ENCODE measurements at regions not wholly inside any gene's neighbourhood (a gene's known extent, or its start where the extent isn't known, plus 50 kb on each side); places are given as distances from the start of the nearest gene placed in this dataset.

DNA sequence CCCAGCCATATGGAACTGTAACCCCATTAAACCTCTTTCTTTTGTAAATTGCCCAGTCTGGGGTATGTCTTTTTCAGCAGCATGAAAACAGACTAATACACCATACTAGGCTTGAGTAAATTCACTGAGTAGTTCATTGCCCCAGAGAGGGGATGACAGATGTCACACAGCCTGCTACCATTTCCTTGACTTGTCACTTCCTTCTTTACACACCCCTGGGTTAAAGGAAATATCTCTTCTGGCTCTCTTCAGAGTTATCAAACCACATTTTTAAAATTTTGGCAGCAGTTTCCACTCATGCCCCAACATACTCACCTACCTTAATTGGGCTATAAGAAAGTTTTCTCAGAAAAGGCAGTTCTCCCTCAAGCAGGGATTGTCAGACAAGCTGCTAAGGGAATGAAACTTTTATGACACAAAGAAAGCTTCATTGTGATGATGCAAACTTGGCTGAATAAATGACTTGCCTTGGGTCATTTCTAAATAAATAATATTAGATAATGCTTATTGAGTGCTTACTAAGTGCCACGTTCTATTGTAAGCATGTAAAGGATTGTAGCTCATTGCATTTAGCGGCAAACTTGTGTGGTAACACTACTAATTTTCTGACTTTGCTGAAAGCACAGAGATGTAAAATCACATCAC, 68.0 kb upstream of the RBMS3 start (continued):
- TF ChIP-seq E4F1 (IDR thresholded peaks at IDR 0.05; ENCODE audit: borderline replicate concordance, partially characterized antibody) (no peak), MYC (IDR thresholded peaks at IDR 0.05; ENCODE audit: insufficient read depth, insufficient read length, insufficient replicate concordance, low read length, severe bottlenecking) (no peak)

GRCh38 chr3:29214009-29214658, 66.7 kb upstream of the RBMS3 start:
- CTCF ChIA-PET, result interaction anchor here (0.6 kb wide), 1 partner anchor 299 kb away, joined by 3 read pairs; no protein-coding TSS in a partner anchor
- 53% methylated on average over 4 of the region's 4 CpGs for WGBS (ENCODE audit: insufficient coverage, insufficient replicate concordance, low lambda C conversion rate, missing lambda C conversion rate)
- H2AFZ ChIP-seq (ENCODE audit: control insufficient read depth, low read depth, low read length), result no peak overlapping the region
- H3K79me2 ChIP-seq (ENCODE audit: control insufficient read depth, insufficient read depth, low read length), result no peaks in the 10 kb centered on the region
- H3K4me3 ChIP-seq, result no peak overlapping the region
- POLR2A ChIA-PET, result no interaction called here
- BruUV-seq (replicated peaks), result no TSS peak
- intact Hi-C loops (cut with micrococcal nuclease; ENCODE audit: unreplicated experiment) (no loop called here), in situ Hi-C loops (cut with MboI) (no loop called here)
- H3K27me3 ChIP-seq (replicated peaks in 1 of 2; ENCODE audit: control insufficient read depth in 2 of 2, insufficient read depth in 2 of 2, low read length in 1 of 2), result no peaks in the 10 kb centered on the region
- H3K4me1 ChIP-seq (ENCODE audit: control insufficient read depth, insufficient read depth, low read length), result no peaks in the 10 kb centered on the region
- RAD21 ChIA-PET (ENCODE audit: unreplicated experiment), result no interaction called here
- DNase-seq (ENCODE audit: low read depth, low spot score) (no peak), ATAC-seq (no peak), FAIRE-seq (no peak)
- no peak overlapping the region for H3K4me2 ChIP-seq (ENCODE audit: control insufficient read depth, insufficient read depth)
- H4K20me1 ChIP-seq (ENCODE audit: control insufficient read depth, insufficient read depth), result no peaks in the 10 kb centered on the region
- no peaks in the 10 kb centered on the region for H3K36me3 ChIP-seq (ENCODE audit: control insufficient read depth in 2 of 2, insufficient read depth in 2 of 2, low read length in 1 of 2)
- H3K27ac ChIP-seq (ENCODE audit: control insufficient read depth, insufficient read depth), result no peak overlapping the region
- no peak overlapping the region for H3K9ac ChIP-seq (ENCODE audit: control insufficient read depth, insufficient read depth, low read length)
- SMC1A ChIA-PET (ENCODE audit: uncharacterized antibody, unreplicated experiment), result no interaction called here
- no peaks in the 10 kb centered on the region; the same call in 2 of the 3 replicates for H3K9me3 ChIP-seq (replicated peaks; ENCODE audit: control insufficient read depth, insufficient read depth, low read length)
- TF ChIP-seq ZSCAN29 (IDR thresholded peaks at IDR 0.05) (no peak), POLR2AphosphoS2 (IDR thresholded peaks at IDR 0.05; ENCODE audit: low read depth, low read length) (no peak), HDAC2 (IDR thresholded peaks at IDR 0.05) (no peak), NR2F1 (conservative IDR thresholded peaks at IDR 0.05) (no peak), TAF1 (IDR thresholded peaks at IDR 0.05; ENCODE audit: borderline replicate concordance, low read depth, low read length) (no peak), MTA2 (IDR thresholded peaks at IDR 0.05; ENCODE audit: low read depth) (no peak), ZBTB33 (IDR thresholded peaks at IDR 0.05) (no peak), SP1 (IDR thresholded peaks at IDR 0.05; ENCODE audit: low read depth, low read length) (no peak), ASH2L (IDR thresholded peaks at IDR 0.05; ENCODE audit: borderline replicate concordance, low read depth) (no peak), HDAC6 (IDR thresholded peaks at IDR 0.05; ENCODE audit: unreplicated experiment) (no peak)
- TF ChIP-seq, protein P1, sequence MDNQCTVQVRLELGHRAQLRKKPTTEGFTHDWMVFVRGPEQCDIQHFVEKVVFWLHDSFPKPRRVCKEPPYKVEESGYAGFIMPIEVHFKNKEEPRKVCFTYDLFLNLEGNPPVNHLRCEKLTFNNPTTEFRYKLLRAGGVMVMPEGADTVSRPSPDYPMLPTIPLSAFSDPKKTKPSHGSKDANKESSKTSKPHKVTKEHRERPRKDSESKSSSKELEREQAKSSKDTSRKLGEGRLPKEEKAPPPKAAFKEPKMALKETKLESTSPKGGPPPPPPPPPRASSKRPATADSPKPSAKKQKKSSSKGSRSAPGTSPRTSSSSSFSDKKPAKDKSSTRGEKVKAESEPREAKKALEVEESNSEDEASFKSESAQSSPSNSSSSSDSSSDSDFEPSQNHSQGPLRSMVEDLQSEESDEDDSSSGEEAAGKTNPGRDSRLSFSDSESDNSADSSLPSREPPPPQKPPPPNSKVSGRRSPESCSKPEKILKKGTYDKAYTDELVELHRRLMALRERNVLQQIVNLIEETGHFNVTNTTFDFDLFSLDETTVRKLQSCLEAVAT (IDR thresholded peaks at IDR 0.05), result no peak
- TF ChIP-seq, protein P2, sequence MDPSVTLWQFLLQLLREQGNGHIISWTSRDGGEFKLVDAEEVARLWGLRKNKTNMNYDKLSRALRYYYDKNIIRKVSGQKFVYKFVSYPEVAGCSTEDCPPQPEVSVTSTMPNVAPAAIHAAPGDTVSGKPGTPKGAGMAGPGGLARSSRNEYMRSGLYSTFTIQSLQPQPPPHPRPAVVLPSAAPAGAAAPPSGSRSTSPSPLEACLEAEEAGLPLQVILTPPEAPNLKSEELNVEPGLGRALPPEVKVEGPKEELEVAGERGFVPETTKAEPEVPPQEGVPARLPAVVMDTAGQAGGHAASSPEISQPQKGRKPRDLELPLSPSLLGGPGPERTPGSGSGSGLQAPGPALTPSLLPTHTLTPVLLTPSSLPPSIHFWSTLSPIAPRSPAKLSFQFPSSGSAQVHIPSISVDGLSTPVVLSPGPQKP (IDR thresholded peaks at IDR 0.05; ENCODE audit: low read depth, low read length), result no peak

Data from GM12878 (cell line).